Smooth muscle cell (in vitro differentiated cells): ENCODE measurements at regions not wholly inside any gene's neighbourhood (a gene's known extent, or its start where the extent isn't known, plus 50 kb on each side); places are given as distances from the start of the nearest gene placed in this dataset.

Source experiments
- DNase-seq: peaks from one replicate; lab custom pipeline; 2025; ENCODE audit not compliant: unreplicated experiment; lab: John Stamatoyannopoulos, UW
- H2AFZ ChIP-seq: fragments of 200-600 bp; sonication (generic); 2 replicates; pipeline ENCODE4 v1.6.0; 2016; ENCODE audit warnings: antibody characterized with exemption, low read depth, mild to moderate bottlenecking
- H3F3A ChIP-seq: fragments of 200-600 bp; sonication (generic); 2 replicates; pipeline ENCODE4 v1.6.0; 2017; ENCODE audit warnings: antibody characterized with exemption, low read depth
- H3K27ac ChIP-seq: fragments of 200-600 bp; sonication (generic); 2 replicates; pipeline ENCODE4 v1.5.1; 2016; ENCODE audit warnings: low read depth, mild to moderate bottlenecking
- H3K27me3 ChIP-seq: fragments of 200-600 bp; sonication (generic); 2 replicates; pipeline ENCODE4 v1.6.1; 2016; ENCODE audit warnings: low read depth, mild to moderate bottlenecking
- H3K36me3 ChIP-seq: fragments of 200-600 bp; sonication (generic); 2 replicates; pipeline ENCODE4 v1.5.1; 2016; ENCODE audit warnings: low read depth
- H3K4me1 ChIP-seq: fragments of 200-600 bp; sonication (generic); 2 replicates; pipeline ENCODE4 v1.5.1; 2016; ENCODE audit warnings: low read depth
- H3K4me2 ChIP-seq: fragments of 200-600 bp; sonication (generic); 2 replicates; pipeline ENCODE4 v1.6.0; 2016; ENCODE audit warnings: mild to moderate bottlenecking
- H3K4me3 ChIP-seq: fragments of 200-600 bp; sonication (generic); 2 replicates; pipeline ENCODE4 v1.5.1; 2016; ENCODE audit warnings: mild to moderate bottlenecking
- H3K79me2 ChIP-seq: fragments of 200-600 bp; sonication (generic); 2 replicates; pipeline ENCODE4 v1.6.0; 2016; ENCODE audit warnings: low read depth, mild to moderate bottlenecking
- H3K9ac ChIP-seq: fragments of 200-600 bp; sonication (generic); 2 replicates; pipeline ENCODE4 v1.6.0; 2016; ENCODE audit warnings: low read depth
- H3K9me3 ChIP-seq: fragments of 200-600 bp; sonication (generic); replicated peaks from 2 replicates; pipeline ENCODE4 v1.5.1; 2016; ENCODE audit warnings: low read depth
- H4K20me1 ChIP-seq: fragments of 200-600 bp; sonication (generic); 2 replicates; pipeline ENCODE4 v1.6.0; 2016; ENCODE audit warnings: low read depth
- WGBS: methylation state at CpG from one replicate; pipeline ENCODE4 v1.1.7; 2016; ENCODE audit warnings: low lambda C conversion rate; 5-methylcytosine and 5-hydroxymethylcytosine counted together
- TF ChIP-seq, protein P1 (sequence below): fragments of 200-600 bp; sonication (generic); IDR thresholded peaks from 2 replicates; pipeline ENCODE4 v1.5.1; 2017; ENCODE audit warnings: borderline replicate concordance, mild to moderate bottlenecking, antibody characterized with exemption; ENCODE audit not compliant: insufficient read depth, poor library complexity, severe bottlenecking

GRCh38 chr4:22942920-22943559, 250.3 kb downstream of the GBA3 start:
- H3K27me3 ChIP-seq, result no peaks in the 10 kb centered on the region
- no peaks in the 10 kb centered on the region for H3K9me3 ChIP-seq
- TF ChIP-seq, protein P1, sequence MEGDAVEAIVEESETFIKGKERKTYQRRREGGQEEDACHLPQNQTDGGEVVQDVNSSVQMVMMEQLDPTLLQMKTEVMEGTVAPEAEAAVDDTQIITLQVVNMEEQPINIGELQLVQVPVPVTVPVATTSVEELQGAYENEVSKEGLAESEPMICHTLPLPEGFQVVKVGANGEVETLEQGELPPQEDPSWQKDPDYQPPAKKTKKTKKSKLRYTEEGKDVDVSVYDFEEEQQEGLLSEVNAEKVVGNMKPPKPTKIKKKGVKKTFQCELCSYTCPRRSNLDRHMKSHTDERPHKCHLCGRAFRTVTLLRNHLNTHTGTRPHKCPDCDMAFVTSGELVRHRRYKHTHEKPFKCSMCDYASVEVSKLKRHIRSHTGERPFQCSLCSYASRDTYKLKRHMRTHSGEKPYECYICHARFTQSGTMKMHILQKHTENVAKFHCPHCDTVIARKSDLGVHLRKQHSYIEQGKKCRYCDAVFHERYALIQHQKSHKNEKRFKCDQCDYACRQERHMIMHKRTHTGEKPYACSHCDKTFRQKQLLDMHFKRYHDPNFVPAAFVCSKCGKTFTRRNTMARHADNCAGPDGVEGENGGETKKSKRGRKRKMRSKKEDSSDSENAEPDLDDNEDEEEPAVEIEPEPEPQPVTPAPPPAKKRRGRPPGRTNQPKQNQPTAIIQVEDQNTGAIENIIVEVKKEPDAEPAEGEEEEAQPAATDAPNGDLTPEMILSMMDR, result no peak
- H3K27ac ChIP-seq, result no peak overlapping the region
- H3K4me3 ChIP-seq, result no peak overlapping the region
- H2AFZ ChIP-seq, result no peak overlapping the region
- no peak overlapping the region for H3K9ac ChIP-seq
- H4K20me1 ChIP-seq, result no peaks in the 10 kb centered on the region
- no peaks in the 10 kb centered on the region for H3K79me2 ChIP-seq
- no peaks in the 10 kb centered on the region for H3K36me3 ChIP-seq
- WGBS, result 66% methylated on average over 6 of the region's 6 CpGs
- peaks cover 11% of the 10 kb centered on the region for H3K4me1 ChIP-seq
- H3F3A ChIP-seq, result no peaks in the 10 kb centered on the region
- H3K4me2 ChIP-seq, result no peak overlapping the region
- no peak for DNase-seq

GRCh38 chr4:22941688-22942375, 249.1 kb downstream of the GBA3 start:
- Histone ChIP-seq H3K4me2 (no peak overlapping the region), H3K9ac (no peak overlapping the region), H3K36me3 (no peaks in the 10 kb centered on the region), H3K4me1 (peaks cover 11% of the 10 kb centered on the region), H3K9me3 (no peaks in the 10 kb centered on the region), H3K4me3 (no peak overlapping the region), H3K27ac (no peak overlapping the region), H3K27me3 (no peaks in the 10 kb centered on the region), H4K20me1 (no peaks in the 10 kb centered on the region), H2AFZ (no peak overlapping the region), H3F3A (no peaks in the 10 kb centered on the region), H3K79me2 (no peaks in the 10 kb centered on the region)
- TF ChIP-seq, protein P1, result no peak
- WGBS, result 87% methylated on average over 5 of the region's 5 CpGs
- no peak for DNase-seq

GRCh38 chr4:22932326-22932725, 239.6 kb downstream of the GBA3 start:
- Histone ChIP-seq H3K27me3 (no peaks in the 10 kb centered on the region), H3K4me1 (no peaks in the 10 kb centered on the region), H3F3A (no peaks in the 10 kb centered on the region), H3K79me2 (no peaks in the 10 kb centered on the region), H2AFZ (no peak overlapping the region), H3K36me3 (no peaks in the 10 kb centered on the region), H3K4me3 (no peak overlapping the region), H3K27ac (no peak overlapping the region), H3K4me2 (no peak overlapping the region), H3K9ac (no peak overlapping the region), H3K9me3 (no peaks in the 10 kb centered on the region), H4K20me1 (no peaks in the 10 kb centered on the region)
- no peak for DNase-seq
- WGBS, result 75% methylated on average over 2 of the region's 2 CpGs
- TF ChIP-seq, protein P1, result no peak

- H3K4me2 ChIP-seq, result no peak overlapping the region
- no peak overlapping the region for H3K9ac ChIP-seq
- no peaks in the 10 kb centered on the region for H3K9me3 ChIP-seq
- TF ChIP-seq, protein P1, result no peak
- H3K79me2 ChIP-seq, result no peaks in the 10 kb centered on the region
- H3K4me3 ChIP-seq, result no peak overlapping the region
- no peaks in the 10 kb centered on the region for H4K20me1 ChIP-seq
- no peaks in the 10 kb centered on the region for H3K36me3 ChIP-seq
- H3F3A ChIP-seq, result no peaks in the 10 kb centered on the region
- no peak for DNase-seq
- H2AFZ ChIP-seq, result no peak overlapping the region
- 97% methylated on average over 2 of the region's 2 CpGs for WGBS
- no peaks in the 10 kb centered on the region for H3K27me3 ChIP-seq
- H3K4me1 ChIP-seq, result no peaks in the 10 kb centered on the region
- no peak overlapping the region for H3K27ac ChIP-seq
These were observed 229.7 kb downstream of the GBA3 start for GRCh38 chr4:22922426-22922825.
